ENCODE measurements at regions not wholly inside any gene's neighbourhood (a gene's known extent, or its start where the extent isn't known, plus 50 kb on each side); places are given as distances from the start of the nearest gene placed in this dataset.

DNA sequence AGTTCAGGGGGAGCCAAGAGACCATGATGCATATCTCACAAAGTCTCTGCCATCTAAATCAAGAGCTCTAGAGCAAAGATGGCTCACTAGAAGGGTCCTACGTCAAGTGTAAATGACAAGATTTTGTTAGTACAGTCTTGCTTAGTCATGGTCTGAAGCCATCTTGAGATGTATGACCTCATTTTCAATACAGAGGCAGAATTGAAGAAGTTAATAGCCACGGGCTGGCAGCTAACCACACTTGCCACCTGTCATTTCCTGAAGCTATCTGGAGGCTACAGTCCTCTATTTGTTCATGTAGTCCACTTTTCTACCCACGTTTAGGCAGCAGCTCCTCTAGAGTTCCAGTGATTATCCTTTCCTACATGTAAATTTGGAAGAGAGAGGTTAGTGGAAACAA lies 231.7 kb upstream of the CDH12 start:
- TF ChIP-seq, protein P1, sequence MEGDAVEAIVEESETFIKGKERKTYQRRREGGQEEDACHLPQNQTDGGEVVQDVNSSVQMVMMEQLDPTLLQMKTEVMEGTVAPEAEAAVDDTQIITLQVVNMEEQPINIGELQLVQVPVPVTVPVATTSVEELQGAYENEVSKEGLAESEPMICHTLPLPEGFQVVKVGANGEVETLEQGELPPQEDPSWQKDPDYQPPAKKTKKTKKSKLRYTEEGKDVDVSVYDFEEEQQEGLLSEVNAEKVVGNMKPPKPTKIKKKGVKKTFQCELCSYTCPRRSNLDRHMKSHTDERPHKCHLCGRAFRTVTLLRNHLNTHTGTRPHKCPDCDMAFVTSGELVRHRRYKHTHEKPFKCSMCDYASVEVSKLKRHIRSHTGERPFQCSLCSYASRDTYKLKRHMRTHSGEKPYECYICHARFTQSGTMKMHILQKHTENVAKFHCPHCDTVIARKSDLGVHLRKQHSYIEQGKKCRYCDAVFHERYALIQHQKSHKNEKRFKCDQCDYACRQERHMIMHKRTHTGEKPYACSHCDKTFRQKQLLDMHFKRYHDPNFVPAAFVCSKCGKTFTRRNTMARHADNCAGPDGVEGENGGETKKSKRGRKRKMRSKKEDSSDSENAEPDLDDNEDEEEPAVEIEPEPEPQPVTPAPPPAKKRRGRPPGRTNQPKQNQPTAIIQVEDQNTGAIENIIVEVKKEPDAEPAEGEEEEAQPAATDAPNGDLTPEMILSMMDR (IDR thresholded peaks at IDR 0.05; ENCODE audit: insufficient read depth, low read depth, low read length) = no peak
- DNase-seq (ENCODE audit: low read depth) = no peak
- no peak overlapping the region for H3K4me3 ChIP-seq (ENCODE audit: low read depth, low read length)

DNA sequence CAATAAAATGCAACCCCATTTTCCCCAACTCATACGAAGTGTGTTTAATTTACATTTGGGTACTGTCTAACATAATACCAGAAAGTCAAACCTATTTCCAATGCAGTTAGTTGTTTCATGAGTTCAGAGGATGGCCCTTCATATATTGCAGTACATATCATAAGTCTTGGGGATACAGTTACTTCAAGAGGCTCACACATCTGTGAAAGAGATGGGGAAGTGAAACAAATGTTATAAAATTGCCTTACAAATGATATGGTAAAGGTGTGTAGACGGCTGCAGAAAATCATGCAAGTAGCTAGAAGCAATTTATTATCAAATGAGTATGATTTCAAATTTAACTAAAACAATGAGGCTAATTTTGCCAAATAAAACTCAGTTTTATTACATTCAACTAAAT lies 219.0 kb upstream of the CDH12 start:
- no peak overlapping the region for H3K4me3 ChIP-seq (ENCODE audit: low read depth, low read length)
- DNase-seq (ENCODE audit: low read depth) = no peak
- TF ChIP-seq, protein P1 (IDR thresholded peaks at IDR 0.05; ENCODE audit: insufficient read depth, low read depth, low read length) = no peak

DNA sequence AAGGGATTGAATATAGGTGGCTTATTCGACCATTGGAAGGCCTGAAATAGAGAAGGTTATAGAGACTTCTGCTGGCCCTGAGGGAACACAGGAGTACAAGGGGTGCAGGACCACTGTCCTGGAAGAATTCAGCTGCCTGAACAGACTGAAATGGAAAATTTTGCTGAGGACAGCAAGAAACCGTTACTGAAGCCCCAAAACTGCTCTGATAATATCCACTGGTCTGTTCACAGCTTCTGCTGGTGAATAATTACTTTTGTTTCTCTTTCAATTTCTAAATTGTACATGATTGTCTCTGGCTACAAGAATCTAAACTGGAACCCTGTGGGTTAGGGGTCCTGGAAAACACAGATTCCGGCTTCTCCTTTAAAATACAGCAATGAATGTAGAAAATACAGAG lies 218.5 kb upstream of the CDH12 start:
- H3K4me3 ChIP-seq (ENCODE audit: low read depth, low read length) = no peak overlapping the region
- no peak for DNase-seq (ENCODE audit: low read depth)
- TF ChIP-seq, protein P1 (IDR thresholded peaks at IDR 0.05; ENCODE audit: insufficient read depth, low read depth, low read length) = no peak

DNA sequence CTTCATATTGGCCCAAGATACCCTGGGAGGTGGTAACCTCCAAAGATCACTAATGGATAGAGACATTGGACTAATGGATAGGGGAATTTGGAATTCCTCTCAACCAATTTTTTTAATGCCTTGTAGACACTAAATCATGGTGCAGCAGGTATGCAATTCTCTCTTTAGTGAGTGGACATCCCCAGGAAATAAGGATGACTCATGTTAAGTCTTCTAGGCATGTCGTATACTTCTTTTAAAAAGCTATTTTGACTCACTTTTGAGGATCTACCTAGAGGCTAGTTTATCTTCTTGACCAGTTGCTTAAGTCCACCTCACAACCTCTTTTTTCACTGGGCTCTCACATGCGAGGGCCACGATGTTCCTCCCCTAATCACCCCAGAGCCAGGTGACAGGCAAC lies 211.6 kb upstream of the CDH12 start:
- TF ChIP-seq, protein P1 (IDR thresholded peaks at IDR 0.05; ENCODE audit: insufficient read depth, low read depth, low read length) = no peak
- no peak for DNase-seq (ENCODE audit: low read depth)
- no peak overlapping the region for H3K4me3 ChIP-seq (ENCODE audit: low read depth, low read length)

DNA sequence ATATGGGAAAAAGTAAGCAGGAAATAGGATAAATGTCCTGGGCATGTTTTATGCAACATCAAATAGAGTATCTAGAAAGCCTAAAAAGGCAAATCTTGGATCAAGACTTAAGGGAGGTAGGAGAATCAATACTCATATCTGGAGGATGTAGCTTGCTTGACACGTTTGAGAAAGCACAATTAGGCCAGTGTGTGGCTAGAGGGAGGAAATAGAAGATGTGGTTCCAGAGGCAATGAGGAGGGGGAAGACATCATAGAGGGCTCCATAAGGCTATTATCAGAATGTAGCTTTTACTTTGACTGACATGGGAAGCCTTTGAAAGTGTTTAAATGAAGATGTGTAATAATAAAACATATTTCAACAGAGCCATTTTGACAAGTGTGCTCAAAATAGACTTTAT lies 200.7 kb upstream of the CDH12 start:
- H3K4me3 ChIP-seq (ENCODE audit: low read depth, low read length) = no peak overlapping the region
- no peak for DNase-seq (ENCODE audit: low read depth)
- TF ChIP-seq, protein P1 (IDR thresholded peaks at IDR 0.05; ENCODE audit: insufficient read depth, low read depth, low read length) = no peak

DNA sequence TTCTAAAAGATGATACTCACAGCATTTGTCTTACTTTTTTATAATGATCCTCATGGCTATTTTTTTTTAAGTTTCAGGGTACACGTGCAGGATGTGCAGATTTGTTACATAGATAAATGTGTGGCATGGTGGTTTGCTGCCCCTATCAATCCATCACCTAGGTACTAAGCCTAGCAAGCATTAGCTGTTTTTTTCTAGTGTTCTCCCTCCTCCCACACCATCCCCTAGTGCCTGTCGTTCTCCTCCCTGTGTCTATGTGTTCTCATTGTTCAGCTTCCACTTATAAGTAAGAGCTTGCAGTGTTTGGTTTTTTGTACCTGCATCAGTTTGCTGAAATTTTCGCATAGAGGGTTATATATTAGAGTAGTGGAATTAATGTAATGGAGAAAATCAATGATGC lies 189.1 kb upstream of the CDH12 start:
- TF ChIP-seq, protein P1 (IDR thresholded peaks at IDR 0.05; ENCODE audit: insufficient read depth, low read depth, low read length) = no peak
- H3K4me3 ChIP-seq (ENCODE audit: low read depth, low read length) = no peak overlapping the region
- no peak for DNase-seq (ENCODE audit: low read depth)

DNA sequence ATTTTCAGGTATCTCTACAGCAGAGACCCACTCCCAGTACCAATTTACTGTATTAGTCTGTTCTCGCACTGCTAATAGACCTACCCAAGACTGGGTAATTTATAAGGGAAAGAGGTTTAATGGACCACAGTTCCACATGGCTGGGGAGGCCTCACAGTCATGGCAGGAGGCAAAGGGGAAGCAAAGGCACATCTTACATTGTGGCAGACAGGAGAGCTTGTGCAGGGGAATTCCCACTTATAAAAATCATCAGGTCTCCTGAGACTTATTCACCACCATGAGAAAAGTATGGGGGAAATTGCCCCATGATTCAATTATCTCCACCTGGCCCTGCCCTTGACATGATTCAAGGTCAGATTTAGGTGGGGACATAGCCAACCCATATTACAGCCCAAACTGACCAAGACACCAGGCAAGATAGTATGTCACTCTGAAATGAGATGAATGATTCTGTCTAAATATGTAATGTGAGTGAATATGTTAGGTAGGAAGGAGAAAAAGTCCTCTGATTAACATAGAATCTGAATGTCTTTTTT lies 182.5 kb upstream of the CDH12 start:
- TF ChIP-seq, protein P1 (IDR thresholded peaks at IDR 0.05; ENCODE audit: insufficient read depth, low read depth, low read length) = no peak
- no peak for DNase-seq (ENCODE audit: low read depth)
- no peak overlapping the region for H3K4me3 ChIP-seq (ENCODE audit: low read depth, low read length)

All from fibroblast of villous mesenchyme (primary cell).